GM12865 (cell line): ENCODE measurements at regions not wholly inside any gene's neighbourhood (a gene's known extent, or its start where the extent isn't known, plus 50 kb on each side); places are given as distances from the start of the nearest gene placed in this dataset.

Experiments
- DNase-seq: peaks from one replicate; pipeline ENCODE4 v3.0.0; 2010; ENCODE audit warnings: low read depth
- H3K4me3 ChIP-seq: 2 replicates; pipeline ENCODE4 v1.5.1; 2011; ENCODE audit warnings: mild to moderate bottlenecking, low read depth, low read length, control low read depth
- TF ChIP-seq, protein P1 (sequence below): IDR thresholded peaks from 2 replicates; pipeline ENCODE4 v1.5.1; 2011; ENCODE audit warnings: low read length, control low read depth, low read depth, inconsistent platforms; ENCODE audit not compliant: insufficient read depth; ENCODE audit errors: missing control alignments

DNA sequence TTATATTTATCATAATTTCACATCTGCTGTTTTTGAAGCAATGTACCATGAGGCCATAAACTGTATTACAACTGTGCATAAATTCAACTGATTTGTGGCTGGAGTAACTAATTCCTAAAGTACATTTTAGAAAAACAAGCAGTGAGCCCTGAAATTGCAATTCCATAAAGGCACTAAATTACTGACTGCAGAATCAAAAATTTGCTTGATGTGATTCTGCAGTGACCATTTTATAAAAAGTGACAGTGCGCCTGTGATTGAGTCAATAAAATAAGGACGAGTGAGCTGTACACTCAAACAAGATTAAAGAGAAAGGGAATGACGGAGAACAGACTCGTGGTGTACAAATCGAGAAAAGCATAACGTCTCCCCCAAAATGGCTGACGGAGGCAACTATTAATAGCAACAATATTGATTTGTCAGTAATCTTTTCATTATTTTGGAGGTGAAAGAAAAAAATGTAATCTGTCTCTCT is 121.4 kb upstream of the MEIS2 start:
- H3K4me3 ChIP-seq = no peak overlapping the region
- no peak for DNase-seq

DNA sequence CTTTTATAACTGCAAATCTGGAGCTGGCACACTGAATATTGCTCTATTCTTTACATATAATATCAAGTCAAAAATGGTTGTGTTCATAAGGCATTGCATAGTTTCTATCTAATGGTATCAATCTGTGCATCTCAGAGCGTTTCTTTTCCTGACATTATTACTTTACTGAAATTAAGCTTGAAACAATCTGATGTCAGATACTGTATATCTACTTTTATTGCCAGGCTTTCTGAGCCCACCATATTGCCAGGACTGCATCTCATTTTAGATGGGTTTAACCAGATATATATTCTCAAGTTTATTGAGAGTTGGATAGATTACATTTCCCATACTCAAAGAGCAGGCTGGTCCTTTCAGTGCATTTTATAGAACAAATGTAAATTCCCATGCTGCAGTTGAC is 122.7 kb upstream of the MEIS2 start:
- DNase-seq = no peak
- no peak overlapping the region for H3K4me3 ChIP-seq
- TF ChIP-seq, protein P1, sequence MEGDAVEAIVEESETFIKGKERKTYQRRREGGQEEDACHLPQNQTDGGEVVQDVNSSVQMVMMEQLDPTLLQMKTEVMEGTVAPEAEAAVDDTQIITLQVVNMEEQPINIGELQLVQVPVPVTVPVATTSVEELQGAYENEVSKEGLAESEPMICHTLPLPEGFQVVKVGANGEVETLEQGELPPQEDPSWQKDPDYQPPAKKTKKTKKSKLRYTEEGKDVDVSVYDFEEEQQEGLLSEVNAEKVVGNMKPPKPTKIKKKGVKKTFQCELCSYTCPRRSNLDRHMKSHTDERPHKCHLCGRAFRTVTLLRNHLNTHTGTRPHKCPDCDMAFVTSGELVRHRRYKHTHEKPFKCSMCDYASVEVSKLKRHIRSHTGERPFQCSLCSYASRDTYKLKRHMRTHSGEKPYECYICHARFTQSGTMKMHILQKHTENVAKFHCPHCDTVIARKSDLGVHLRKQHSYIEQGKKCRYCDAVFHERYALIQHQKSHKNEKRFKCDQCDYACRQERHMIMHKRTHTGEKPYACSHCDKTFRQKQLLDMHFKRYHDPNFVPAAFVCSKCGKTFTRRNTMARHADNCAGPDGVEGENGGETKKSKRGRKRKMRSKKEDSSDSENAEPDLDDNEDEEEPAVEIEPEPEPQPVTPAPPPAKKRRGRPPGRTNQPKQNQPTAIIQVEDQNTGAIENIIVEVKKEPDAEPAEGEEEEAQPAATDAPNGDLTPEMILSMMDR = no peak

More for the DNA sequence above, 121.4 kb upstream of the MEIS2 start:
- TF ChIP-seq, protein P1 = no peak

DNA sequence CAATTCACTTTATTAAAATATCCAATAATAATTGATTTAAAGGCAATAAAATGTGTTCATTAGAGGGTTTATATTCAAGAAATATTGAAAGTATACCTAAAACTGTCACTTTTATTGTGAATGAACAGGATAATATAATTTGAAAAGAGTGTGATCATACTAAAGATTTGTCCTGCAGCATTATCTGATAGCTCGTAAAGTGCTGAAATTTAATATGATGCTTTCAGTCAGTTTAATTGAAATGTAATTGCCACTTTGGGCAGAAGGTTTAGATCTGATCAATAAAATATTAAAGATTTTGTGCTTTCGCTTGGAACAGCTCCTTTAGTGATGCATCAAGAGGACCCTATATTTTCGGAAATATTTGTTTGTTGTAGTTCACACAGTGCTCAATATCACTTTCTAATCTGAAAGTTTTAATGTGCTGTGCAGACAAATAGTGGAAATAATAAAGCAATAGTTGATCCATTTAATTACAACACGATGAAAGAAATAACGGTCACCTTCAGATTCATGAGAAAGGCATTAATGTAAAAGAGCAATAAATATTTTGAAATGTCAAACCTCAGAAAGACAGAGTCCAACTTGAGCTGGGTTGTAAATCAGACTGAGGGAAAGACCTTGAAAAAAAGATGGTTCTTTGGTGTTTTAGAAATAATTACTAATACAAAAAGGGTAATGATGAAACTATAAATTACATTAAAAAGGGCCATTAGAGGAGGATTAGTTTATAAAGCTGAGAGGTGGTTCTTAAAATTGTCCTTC is 129.7 kb upstream of the MEIS2 start:
- TF ChIP-seq, protein P1 = no peak
- no peak for DNase-seq
- no peak overlapping the region for H3K4me3 ChIP-seq

DNA sequence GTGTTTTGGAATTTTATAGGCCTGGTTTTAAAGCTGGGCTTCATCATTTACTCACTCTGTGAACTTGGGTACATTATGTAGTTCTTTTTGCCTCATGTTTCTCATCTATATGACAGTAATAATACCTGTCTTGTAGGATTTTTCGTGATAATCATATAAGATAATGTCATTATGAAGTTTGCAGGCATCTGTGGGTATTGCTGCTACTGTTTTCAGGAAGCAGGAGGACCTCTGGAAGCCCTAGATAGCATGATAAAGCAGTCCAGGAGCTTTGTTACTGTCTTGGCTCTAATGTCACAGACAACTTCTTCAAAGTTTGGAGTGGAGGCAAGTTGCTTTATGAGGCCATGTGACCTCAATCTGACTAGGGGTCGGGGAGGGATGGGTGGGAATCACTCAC is 145.0 kb upstream of the MEIS2 start:
- H3K4me3 ChIP-seq = no peak overlapping the region
- no peak for DNase-seq
- TF ChIP-seq, protein P1 = no peak

DNA sequence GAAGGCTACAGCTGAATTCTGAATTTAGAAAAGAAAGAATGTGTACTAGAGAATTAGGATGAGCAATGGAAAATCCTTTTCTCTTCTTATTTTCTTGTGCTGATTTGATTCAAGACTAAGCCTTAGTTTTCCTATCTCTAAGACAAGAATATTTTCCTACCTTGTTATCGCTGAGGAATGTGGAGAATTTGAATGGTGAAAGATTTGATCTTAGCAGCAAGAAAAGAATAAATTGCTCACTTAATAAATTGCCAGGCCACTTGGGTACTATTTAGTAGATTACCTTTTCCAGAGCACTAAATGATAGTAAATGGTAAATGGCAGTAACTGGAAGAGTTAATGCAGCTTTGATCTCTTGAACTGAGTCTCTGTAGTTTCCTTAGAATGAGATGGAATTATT is 145.7 kb upstream of the MEIS2 start:
- no peak overlapping the region for H3K4me3 ChIP-seq
- TF ChIP-seq, protein P1 = no peak
- no peak for DNase-seq

DNA sequence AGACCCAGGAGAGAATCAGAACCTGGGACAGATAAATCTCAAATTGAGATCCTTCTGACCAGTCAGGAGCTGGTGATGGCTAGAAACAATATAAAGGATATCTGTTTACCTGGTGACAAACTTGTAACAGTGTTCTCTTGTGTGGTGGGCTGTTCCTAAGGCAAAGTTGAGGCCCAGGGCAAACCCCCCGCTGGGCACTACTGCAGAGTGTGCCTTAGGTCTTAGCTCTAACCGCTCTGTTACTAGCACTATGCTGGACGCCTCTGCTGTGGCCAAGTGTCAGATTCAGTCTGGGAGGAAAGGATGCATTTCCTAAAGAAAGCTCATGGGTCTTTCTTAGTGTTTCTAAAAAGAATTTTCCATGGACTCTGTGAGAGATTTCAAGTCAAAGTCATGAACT is 146.5 kb upstream of the MEIS2 start:
- DNase-seq = no peak
- no peak overlapping the region for H3K4me3 ChIP-seq
- TF ChIP-seq, protein P1 = no peak

DNA sequence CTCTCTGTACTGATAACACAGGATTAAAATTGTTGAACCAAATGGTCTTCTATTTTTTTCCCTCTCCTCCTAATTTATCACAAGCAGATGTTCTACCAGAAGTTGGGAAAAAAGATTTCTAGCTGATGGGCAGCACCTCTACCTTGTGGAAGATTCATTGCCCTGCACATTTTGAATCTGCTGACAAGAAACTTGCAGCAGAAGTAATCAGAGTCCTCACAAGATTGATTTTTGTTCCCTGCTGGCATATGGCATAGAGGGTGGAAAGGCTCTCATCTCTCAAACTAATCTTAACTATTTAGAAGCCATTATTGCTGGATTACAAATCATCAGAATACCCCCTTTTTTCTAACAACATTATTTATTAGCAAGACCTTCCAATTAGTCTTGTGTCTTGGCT is 148.9 kb upstream of the MEIS2 start:
- TF ChIP-seq, protein P1 = no peak
- no peak for DNase-seq
- H3K4me3 ChIP-seq = no peak overlapping the region
